Ovary (tissue), 7 donors: ENCODE measurements at regions not wholly inside any gene's neighbourhood (a gene's known extent, or its start where the extent isn't known, plus 50 kb on each side); places are given as distances from the start of the nearest gene placed in this dataset.

Source experiments
- DNase-seq, 5 donors: peaks; one replicate each; pipeline ENCODE4 v3.0.0-alpha.2; 2019 to 2020
- H3K27ac ChIP-seq, 2 donors: fragments of 200-600 bp; one replicate each; pipeline versions ENCODE4 v1.5.1 to v1.8.0; 2019 to 2022
- H3K27me3 ChIP-seq: fragments of 200-600 bp; one replicate; pipeline ENCODE4 v1.8.0; 2022
- H3K36me3 ChIP-seq: fragments of 200-600 bp; sonication (generic); one replicate; pipeline ENCODE4 v1.5.1; 2019
- H3K4me1 ChIP-seq: one replicate; pipeline ENCODE4 v1.8.1; 2013; ENCODE audit warnings: mild to moderate bottlenecking, moderate library complexity; ENCODE audit not compliant: insufficient read depth
- H3K4me3 ChIP-seq: fragments of 200-600 bp; sonication (generic); one replicate; pipeline ENCODE4 v1.5.1; 2017
- H3K9me3 ChIP-seq, 2 donors: fragments of 200-600 bp in 1 of 2; sonication (generic) in 1 of 2; one replicate each; pipeline versions ENCODE4 v1.5.1 to v1.8.1; 2013 to 2019; ENCODE audit warnings: mild to moderate bottlenecking in 1 of 2, moderate library complexity in 1 of 2
- CTCF ChIP-seq, 3 donors: fragments of 450-650 bp in 2 of 3; fragments of 200-600 bp in 1 of 3; IDR thresholded peaks; one replicate each; pipeline versions ENCODE4 v1.5.1 to v1.8.0; 2016 to 2022; ENCODE audit warnings: antibody characterized with exemption in 3 of 3, mild to moderate bottlenecking in 1 of 3
- EP300 ChIP-seq: sonication (generic); formaldehyde crosslinking; IDR thresholded peaks from one replicate; pipeline ENCODE4 v1.6.1; 2017; ENCODE audit warnings: antibody characterized with exemption
- POLR2A ChIP-seq: fragments of 450-650 bp; IDR thresholded peaks from one replicate; pipeline ENCODE4 v1.6.1; 2017; ENCODE audit warnings: antibody characterized with exemption, mild to moderate bottlenecking, moderate library complexity
- WGBS, 3 donors: extraction: QIAGEN DNeasy Blood & Tissue Kit in 1 of 3; methylation state at CpG; one replicate each; pipeline versions ENCODE4 v1.1.5 to v1.1.7; 2013 to 2017; 5-methylcytosine and 5-hydroxymethylcytosine counted together
- intact Hi-C, 4 donors: fragments of 100-400 bp; cut with DNase I; formaldehyde crosslinking; loops; one replicate each; pipeline versions ENCODE4 v1.11.0 to v1.15.1; 2022 to 2023
- donor health status: DM: no; HTN: no; CAD: no; lungs with moderate emphysema.
- donor health status: DM: no; HTN: no; CAD: no.
- donor health status: Bipolar disorder and iron deficiency.
- donor health status: DM: no; HTN: no; CAD: no.
- donor health status: DM: yes; HTN: yes; CAD: no.

GRCh38 chr14:98037831-98038230 lies 1234.2 kb downstream of the BCL11B start:
- intact Hi-C loops, result no loop called here

GRCh38 chr14:98056946-98057345 lies 1215.1 kb downstream of the BCL11B start:
- H3K9me3 ChIP-seq, result no peaks in the 10 kb centered on the region
- H3K4me1 ChIP-seq, result no peaks in the 10 kb centered on the region
- H3K27me3 ChIP-seq, result no peaks in the 10 kb centered on the region
- H3K4me3 ChIP-seq, result no peak overlapping the region
- intact Hi-C loops, result no loop called here
- H3K36me3 ChIP-seq, result no peaks in the 10 kb centered on the region
- 54 to 72% (median 55%) methylated on average over 5 of the region's 5 CpGs for WGBS, 3 donors
- TF ChIP-seq POLR2A (no peak), EP300 (no peak), CTCF (IDR thresholded peaks at IDR 0.05) (no peak)
- no peak for DNase-seq
- H3K27ac ChIP-seq, result no peak overlapping the region

More at GRCh38 chr14:98037831-98038230, 1234.2 kb downstream of the BCL11B start:
- H3K27ac ChIP-seq, result no peak overlapping the region
- no peaks in the 10 kb centered on the region for H3K36me3 ChIP-seq
- H3K4me1 ChIP-seq, result no peaks in the 10 kb centered on the region
- H3K27me3 ChIP-seq, result no peaks in the 10 kb centered on the region
- no peak overlapping the region for H3K4me3 ChIP-seq
- DNase-seq, result no peak
- 71 to 77% (median 74%) methylated on average over 7 of the region's 7 CpGs for WGBS, 3 donors
- TF ChIP-seq POLR2A (no peak), EP300 (no peak), CTCF (IDR thresholded peaks at IDR 0.05) (no peak)
- no peaks in the 10 kb centered on the region for H3K9me3 ChIP-seq

GRCh38 chr14:98059106-98059505 lies 1212.9 kb downstream of the BCL11B start:
- Histone ChIP-seq H3K4me1 (no peaks in the 10 kb centered on the region), H3K9me3 (no peaks in the 10 kb centered on the region), H3K27me3 (no peaks in the 10 kb centered on the region), H3K4me3 (no peak overlapping the region), H3K27ac (no peak overlapping the region), H3K36me3 (no peaks in the 10 kb centered on the region)
- intact Hi-C loops, result no loop called here
- TF ChIP-seq CTCF (IDR thresholded peaks at IDR 0.05) (no peak), POLR2A (no peak), EP300 (no peak)
- no peak for DNase-seq
- WGBS, 3 donors, result 66 to 75% (median 71%) methylated on average over 5 of the region's 5 CpGs

GRCh38 chr14:98062083-98062482 lies 1209.9 kb downstream of the BCL11B start:
- H3K4me3 ChIP-seq, result no peak overlapping the region
- H3K27me3 ChIP-seq, result no peaks in the 10 kb centered on the region
- H3K27ac ChIP-seq, result no peak overlapping the region
- intact Hi-C loops, result no loop called here
- no peaks in the 10 kb centered on the region for H3K4me1 ChIP-seq
- H3K36me3 ChIP-seq, result no peaks in the 10 kb centered on the region
- TF ChIP-seq EP300 (no peak), CTCF (IDR thresholded peaks at IDR 0.05) (no peak), POLR2A (no peak)
- no peaks in the 10 kb centered on the region for H3K9me3 ChIP-seq
- 20 to 30% (median 29%) methylated on average over 10 of the region's 10 CpGs for WGBS, 3 donors
- no peak for DNase-seq

GRCh38 chr14:98069712-98070171 lies 1202.3 kb downstream of the BCL11B start:
- no peaks in the 10 kb centered on the region for H3K4me1 ChIP-seq
- H3K9me3 ChIP-seq, result no peaks in the 10 kb centered on the region
- intact Hi-C loops, result no loop called here
- no peaks in the 10 kb centered on the region for H3K36me3 ChIP-seq
- TF ChIP-seq EP300 (no peak), POLR2A (no peak), CTCF (IDR thresholded peaks at IDR 0.05) (no peak)
- no peak overlapping the region for H3K4me3 ChIP-seq
- no peak overlapping the region for H3K27ac ChIP-seq
- WGBS, 3 donors, result 20 to 30% (median 23%) methylated on average over 2 of the region's 2 CpGs
- no peak for DNase-seq
- no peaks in the 10 kb centered on the region for H3K27me3 ChIP-seq
